ENCODE measurements at regions not wholly inside any gene's neighbourhood (a gene's known extent, or its start where the extent isn't known, plus 50 kb on each side); places are given as distances from the start of the nearest gene placed in this dataset.
"Not testable (repeated sequence)": the region's sequence is repeated elsewhere in the genome, so short reads cannot be mapped to it uniquely, and the experiment has no call there.

DNA sequence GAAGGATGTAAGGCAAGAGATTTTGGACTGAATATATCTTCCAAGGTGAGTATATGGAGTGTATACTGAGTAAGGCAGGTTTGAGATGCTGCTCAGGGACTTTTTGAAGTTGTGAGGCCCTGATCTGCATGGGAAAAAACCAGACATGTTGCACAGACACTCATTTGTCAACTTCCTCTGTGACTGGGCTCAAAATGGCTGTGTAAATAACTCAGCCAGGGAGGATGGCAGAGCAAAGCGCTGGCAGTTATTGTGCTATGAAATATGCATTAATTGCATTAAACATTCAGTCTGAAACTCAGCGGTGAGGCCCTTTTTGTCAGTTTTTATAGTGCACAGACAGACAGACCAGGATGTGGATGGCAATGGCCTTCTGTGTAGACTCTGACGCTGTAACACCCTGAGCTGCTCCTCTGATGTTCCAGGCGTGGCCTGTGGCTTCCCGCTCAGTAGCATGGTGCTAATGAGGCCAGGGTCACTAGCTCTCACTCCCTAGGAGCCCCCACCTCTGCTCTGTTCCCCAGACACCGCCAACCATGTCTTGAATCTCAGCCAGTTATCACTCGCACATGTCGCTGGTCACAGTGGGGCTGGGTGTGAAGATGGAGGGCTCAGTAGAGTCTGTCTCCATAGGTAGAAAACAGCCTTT is 307.0 kb upstream of the PROX1 start:
- no peak for DNase-seq (ENCODE audit: low read depth, low spot score)

DNA sequence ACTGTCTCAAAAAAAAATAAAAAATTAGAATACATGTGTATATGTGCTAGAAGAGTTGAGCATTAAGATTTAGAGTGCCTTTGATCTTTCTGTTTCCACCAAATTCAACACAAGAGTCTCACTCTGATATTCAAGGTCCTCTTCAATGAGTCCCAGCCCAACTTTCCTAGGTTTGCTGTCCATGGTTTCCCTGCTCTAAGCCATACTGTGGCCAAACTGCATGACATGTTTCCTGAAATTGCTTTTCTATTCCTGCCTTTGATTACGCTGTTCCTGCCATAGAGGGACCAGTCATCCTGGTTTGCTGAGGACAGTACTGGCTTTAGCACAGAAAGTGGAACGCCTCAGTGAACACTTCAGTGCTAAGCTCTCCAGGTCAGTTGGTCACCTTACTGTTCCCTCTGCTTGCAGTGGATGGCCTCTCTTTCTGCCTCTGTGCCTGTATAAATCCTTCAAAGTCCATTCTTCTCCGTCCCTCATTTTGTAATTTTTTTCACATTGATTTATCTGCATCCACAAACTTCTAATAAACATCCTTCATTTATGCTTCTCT is 305.9 kb upstream of the PROX1 start:
- DNase-seq (ENCODE audit: low read depth, low spot score): no peak

DNA sequence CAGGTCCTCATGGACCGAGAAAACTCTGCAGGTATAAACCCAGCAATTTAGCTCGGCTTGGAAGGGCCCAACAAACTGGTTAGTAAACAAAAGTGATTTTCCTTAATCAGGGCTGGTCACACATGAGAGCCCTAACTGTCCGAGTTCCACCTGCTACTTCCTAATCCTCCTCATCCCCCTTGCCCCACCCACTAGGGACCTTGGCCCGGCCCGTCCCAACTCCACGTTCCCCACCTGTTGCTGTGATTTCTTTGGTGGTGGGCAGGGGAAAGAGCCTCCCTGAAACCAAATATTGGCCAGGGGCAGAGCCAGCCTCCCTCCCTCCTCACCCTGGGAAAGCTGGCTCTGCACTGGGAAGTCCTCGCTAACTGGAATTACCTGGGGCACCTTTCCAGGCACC is 304.2 kb upstream of the PROX1 start:
- no peak for DNase-seq (ENCODE audit: low read depth, low spot score)

DNA sequence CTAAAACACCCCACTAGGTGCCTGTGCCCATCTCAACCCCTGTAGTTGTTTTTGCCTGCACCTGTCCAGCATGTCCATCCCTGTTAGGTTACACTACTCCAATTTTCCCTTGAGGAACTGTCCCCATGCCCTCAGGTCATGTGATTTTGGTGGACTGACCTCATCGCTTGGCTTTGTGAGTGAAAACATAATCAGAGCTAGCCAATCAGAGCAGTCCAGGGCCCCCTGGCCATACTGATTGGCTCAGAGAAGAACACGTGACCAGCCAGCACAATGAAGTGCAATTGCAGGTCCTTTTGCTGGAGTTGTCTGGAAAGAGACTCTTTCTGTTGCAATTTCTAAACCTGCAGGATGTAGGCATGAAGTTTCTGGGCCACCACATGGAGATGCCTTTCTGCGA is 303.3 kb upstream of the PROX1 start:
- no peak for DNase-seq (ENCODE audit: low read depth, low spot score)

DNA sequence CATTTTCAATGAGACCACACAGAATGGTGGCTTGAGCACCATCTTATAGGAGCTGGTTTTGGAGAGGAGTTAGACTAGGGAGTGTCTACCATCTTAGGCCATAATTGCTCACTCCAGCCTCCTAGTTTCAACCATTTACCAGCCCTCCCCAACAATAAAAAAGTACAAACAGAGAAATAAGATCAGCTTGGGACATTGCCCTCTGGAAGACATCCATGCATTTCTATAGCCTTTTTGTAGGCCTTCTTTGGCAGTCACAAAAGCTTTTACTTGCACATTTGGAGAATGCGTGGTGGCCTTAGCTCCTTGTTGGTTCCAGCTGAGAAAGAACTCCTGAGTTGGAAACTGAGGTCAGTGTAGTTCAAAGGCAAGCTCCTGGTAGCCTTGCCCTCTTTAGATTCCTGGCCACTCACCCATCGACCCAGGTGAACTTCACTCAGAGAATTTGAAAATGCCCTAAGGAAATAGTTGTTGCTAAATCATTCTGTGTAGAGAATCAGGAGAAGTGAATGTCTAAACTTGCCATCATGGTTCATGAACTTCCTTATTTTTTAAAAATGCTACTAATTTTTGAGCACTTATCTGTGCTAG is 301.7 kb upstream of the PROX1 start:
- DNase-seq (ENCODE audit: low read depth, low spot score): no peak

DNA sequence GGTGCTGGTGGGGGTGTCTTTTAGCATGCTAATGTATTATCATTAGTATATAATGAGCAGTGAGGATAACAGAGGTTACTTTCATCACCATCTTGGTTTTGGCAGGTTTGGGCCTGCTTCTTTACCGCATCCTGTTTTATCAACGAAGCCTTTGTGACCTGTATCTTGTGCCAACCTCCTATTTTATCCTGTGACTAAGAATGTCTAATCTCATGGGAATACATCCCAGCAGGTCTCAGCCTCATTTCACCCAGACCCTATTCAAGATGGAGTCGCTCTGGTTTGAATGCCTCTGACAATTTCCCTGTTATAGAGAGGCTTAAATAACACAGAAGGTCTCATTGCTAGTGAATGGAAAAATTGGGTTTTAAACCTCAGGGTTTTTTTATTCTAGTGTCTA is 300.8 kb upstream of the PROX1 start:
- no peak for DNase-seq (ENCODE audit: low read depth, low spot score)

DNA sequence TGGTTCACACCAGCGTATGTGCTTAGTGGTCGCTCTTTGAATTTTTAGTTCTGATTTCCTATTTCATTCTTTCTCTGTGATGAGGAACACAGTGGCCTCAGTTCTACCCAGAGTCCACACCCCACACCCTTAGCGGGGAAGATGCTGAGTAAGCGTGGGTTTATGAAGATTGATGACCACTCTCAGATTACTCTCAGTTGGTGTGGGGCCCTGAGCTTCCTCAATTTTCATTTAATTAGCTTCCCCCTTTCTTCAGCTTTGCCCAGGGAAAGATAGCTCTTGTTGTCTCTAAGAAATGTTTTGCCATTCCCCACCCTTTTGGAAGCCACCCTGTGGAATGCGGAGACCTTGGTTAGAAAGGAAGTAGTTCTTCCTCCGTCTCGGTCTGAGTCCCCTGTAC is 299.9 kb upstream of the PROX1 start:
- no peak for DNase-seq (ENCODE audit: low read depth, low spot score)

DNA sequence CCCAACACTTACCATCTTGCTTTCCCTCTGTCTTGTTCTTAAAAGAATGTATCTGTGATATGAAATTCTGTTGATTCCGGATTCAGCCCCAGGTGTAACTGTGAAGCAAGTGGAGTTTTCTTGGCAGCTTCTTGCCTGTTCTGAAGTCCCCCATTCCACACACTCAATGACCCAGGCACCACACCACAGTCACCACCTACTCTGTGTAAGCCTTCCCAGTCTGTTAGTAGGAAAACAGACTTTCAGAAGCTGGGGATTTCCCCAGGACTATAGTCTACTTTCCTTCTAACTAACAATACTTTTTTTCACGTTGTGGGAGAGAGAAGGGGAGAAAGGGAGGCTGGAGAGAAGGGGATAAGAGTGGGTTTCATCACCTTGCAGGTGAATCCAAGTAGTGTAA is 299.1 kb upstream of the PROX1 start:
- no peak for DNase-seq (ENCODE audit: low read depth, low spot score)

DNA sequence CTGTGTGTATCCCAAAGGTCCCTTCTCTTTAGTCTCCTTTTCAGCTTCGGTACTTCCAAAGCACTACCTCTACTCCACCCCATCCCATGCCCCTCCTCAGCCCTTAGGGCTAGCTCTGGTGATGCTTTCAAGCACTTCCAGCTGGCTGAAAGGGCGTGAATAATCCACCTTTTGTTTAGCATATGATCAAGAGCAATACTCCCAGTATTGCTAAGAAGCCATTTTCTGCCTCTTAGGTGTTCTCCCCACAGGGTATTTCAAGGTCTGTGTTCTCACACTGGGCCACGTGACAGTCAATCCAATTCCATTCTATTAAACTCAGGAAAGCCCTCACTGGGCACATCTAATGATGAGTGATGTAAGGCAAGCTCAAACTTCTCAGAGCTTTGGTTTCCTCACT is 298.5 kb upstream of the PROX1 start:
- no peak for DNase-seq (ENCODE audit: low read depth, low spot score)

DNA sequence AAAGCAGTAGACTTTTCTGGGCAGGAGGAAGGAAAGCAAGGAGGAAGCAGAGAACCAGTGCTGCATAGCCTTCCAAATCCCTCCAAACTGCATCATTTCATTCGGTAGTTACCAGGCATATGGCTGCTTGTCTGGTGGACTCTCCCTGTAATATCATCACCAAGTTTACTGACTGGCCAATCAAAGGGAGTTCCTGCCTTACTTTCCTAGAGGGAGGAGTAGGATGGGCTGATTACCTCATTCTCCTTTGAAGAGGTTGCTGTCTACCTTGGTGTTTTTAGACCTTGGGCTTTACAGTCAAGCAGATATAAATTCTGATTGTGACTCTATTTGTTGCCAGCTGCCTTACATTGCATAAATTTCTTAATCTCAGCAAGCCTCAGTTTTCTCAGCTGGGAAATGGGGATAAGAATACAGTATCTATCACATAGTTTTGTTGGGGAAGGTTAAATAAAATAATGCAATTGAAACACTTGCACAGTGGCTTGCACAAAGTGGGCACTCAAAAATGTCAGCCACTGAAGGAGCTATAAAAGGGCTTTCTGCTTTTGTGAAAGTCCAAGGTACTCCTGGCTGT is 297.3 kb upstream of the PROX1 start:
- DNase-seq (ENCODE audit: low read depth, low spot score): no peak

DNA sequence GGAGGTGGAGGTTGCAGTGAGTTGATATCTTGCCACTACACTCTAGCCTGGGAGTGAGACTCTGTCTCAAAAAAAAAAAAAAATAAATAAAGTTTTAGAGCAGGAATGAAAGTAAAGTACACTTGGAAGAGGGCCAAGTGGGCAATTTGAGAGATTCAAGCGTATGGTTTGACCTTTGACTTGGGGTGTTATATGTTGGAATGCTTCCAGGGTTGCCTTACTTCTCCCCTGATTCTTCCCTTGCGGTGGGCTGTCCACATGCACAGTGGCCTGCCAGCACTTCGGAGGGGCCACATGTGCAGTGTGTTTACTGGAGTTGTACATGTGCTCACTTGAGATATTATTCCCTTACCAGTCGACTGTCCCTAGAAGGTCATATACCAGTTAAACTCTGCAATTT is 295.5 kb upstream of the PROX1 start:
- DNase-seq (ENCODE audit: low read depth, low spot score): no peak

DNA sequence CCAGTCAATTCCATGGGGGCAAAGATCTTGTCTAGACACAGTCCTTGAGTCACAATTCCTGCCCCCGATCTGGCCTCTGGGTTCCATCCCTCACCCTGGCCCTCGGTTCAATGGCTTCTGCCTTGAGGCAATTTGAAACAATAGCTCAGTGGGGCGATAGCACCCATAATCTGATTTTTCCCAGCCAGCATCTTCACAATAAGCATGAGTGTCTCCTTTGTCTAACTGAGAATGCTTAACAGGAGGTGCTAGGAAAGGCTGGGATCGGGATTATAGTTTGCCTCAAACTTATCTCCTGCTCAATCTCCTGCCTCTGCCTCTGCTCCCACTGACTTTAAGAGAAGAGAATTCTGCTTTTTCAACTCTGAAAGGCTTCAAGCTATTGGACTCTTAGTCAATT is 293.9 kb upstream of the PROX1 start:
- DNase-seq (ENCODE audit: low read depth, low spot score): no peak

DNA sequence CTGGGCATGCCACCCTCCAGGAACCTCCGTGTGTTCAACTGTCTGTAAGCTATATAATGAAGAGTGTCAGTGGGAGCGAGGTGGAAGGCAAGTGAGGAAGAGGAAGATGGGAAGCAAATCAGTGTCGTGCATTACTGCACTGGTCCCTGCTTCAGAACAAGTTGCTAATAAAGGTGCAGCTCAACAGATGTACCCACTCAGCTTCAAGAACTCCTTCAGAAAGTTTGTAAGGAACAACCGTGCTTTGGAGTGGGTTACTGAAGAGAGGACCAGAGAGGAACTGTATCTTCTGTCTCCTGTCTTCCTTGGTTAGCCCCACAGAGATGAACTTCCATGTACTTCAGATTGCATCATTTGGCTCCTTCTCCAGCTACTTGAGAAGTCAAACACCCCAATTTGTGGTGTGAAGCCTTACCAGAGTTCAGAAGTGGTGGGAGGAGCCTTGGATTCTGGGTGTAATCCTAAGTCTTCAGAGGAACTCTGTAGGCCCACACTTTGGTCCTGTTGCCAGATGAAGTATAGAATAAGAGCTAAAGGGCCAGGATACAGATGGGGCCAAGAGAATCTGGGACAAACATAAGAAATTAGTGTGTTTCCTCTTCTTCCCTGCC is 290.5 kb upstream of the PROX1 start:
- DNase-seq (ENCODE audit: low read depth, low spot score): no peak

DNA sequence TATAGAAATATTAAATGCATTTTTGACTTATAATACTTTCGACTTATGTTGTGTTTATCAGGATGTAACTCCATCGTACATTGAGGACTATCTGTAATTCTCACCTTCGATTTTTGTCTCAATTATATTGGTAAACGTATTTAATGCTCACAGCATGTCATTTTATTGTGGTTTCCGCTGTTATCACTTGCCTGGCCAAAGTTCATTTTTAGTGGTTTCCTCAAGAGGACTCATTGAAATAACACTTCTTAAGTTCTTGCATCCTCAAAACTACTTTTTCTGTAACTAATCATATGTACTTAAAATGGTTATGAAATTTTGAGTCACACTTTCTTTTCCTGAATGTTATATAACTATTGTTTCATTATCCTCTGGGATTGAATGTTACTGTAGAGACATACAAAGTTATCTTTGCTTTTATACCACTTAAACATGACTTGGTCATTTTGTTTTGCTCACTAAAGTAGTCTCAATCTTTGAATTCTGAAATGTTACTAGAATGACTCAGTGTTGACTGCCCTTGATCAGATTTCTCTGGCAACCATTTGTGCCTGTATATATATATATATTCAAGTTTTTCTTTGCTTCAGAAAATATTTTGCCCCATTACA is 289.6 kb upstream of the PROX1 start:
- DNase-seq (ENCODE audit: low read depth, low spot score): no peak

DNA sequence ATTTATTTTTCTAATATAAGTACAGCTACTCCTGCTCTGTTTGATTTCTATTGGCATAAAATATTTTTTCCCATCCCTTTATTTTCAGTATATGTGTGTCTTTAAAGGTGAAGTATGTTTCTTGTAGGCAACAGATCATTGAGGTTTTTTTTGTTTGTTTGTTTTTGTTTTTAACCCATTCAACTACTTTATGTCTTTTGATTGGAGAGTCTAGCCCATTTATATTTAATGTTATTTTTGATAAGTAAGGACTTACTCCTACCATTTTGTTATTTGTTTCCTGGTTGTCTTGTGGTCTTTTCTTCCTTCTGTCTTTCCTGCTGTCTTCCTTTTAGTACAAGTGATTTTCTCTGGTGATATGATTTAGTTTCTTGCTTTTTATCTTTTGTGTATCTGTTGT is 285.1 kb upstream of the PROX1 start:
- DNase-seq (ENCODE audit: low read depth, low spot score): no peak

DNA sequence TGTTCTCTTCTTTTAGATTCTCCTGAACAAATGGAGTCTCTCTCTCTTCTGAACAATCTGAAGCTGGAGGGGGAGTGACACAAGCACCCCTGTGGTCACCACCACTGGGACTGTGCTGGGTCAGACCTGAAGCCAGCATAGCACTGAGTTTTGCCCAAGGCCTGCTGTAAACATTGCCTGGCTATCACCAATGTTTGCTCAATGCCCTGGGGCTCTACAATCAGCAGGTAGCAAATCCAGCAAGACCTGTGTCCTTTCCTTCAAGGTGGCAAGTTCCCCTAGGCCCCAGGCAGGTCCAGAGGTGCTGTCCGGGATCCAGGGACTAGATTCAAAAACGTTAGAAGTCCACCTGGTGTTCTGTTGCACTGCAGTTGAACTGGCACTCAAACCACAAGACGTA is 282.8 kb upstream of the PROX1 start:
- no peak for DNase-seq (ENCODE audit: low read depth, low spot score)

DNA sequence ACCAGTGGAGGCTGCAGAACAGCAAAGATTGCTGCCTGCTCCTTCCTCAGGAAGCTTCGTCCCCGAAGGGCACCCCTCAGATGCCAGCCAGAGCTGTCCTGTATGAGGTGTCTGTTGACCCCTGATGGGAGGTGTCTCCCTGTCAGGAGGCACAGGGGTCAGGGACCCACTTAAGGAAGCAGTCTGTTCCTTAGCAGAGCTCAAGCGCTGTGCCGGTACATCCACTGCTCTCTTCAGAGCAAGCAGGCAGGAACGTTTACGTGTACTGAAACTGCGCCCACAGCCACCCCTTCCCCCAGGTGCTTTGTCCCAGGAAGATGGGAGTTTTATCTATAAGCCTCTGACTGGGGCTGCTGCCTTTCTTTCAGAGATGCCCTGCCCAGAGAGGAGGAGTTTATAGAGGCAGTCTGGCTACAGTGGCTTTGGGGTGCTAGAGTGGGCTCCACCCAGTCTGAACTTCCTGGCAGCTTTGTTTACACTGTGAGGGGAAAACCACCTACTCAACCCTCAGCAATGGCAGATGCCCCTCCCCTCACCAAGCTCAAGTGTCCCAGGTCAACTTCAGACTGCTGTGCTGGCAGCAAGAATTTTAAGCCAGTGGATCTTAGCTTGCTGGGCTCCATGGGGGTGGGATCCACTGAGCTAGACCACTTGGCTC is 275.8 kb upstream of the PROX1 start:
- not testable (repeated sequence) for DNase-seq (ENCODE audit: low read depth, low spot score)

DNA sequence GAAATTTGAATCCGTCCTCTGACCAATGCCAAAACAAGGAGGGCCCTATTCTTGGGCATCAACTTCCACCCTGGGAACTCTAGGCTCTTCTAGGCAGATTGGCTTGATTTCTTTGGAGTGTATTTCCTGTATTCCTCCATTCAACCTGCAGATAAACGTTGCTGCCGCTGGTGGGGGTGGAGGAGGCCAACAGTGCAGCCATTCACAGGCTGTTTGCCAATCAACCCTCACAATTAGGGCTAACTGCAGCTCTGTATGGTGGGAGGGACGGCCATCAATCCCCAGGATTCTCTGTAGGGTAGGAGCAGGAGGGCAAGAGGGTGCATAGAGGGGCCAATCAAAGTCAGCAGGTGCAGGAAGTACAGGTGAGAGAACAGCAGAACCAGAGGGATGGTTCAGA is 273.1 kb upstream of the PROX1 start:
- no peak for DNase-seq (ENCODE audit: low read depth, low spot score)

DNA sequence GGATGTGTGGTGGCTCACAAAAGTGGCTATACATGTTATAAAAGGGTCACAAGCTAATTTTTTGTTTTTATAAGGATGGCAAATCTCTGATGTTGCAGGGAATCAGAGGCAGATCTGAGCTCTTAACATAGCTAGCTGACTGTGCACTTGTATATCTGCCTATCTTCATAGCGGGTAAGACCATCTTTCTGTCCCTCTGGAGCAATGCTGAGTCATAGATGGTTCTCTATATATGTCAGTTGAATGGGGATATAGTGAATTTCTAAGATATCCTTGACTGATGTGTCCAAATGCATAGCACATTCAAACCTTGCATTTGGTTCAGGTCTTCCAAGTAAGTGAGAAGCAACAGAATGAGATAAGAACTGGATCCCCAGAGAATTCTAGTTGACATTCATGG is 272.6 kb upstream of the PROX1 start:
- DNase-seq (ENCODE audit: low read depth, low spot score): no peak

DNA sequence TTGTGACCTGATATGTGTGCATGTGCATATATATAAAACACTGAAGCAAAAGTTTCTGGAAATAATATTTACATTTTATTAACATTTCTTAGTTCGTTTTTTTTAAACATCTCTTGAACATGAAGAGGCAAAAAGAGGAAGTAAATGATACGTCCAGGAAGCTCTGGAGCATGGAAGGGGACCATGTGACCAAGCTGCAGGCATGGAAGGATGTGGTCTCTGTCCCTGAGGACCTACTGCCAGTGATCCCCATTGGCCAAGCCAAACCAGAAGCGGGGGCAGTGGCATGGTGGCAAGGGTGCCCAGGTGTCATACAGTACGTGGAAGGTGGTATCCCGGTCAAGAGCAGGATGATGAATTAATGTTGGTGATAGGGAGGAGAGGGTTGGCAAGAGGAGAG is 268.3 kb upstream of the PROX1 start:
- DNase-seq (ENCODE audit: low read depth, low spot score): no peak

DNA sequence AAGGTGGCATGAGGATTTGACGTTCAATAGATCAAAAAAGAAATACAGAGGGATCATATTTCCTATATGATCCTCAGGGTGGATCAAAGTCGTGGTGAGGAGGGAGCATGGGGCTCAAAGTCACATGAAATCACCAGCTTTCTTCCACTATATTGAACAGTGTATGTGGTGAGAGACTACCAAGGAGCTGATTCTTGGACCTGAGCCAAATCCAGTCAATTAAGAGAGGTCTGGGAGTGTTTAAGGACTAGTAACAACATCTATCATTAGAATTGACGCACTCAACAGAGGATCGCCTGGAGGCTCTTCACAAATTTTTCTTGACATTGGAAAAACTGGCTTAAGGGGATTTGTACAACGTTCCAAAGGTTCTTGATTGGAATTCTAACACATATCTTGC is 267.7 kb upstream of the PROX1 start:
- DNase-seq (ENCODE audit: low read depth, low spot score): no peak

DNA sequence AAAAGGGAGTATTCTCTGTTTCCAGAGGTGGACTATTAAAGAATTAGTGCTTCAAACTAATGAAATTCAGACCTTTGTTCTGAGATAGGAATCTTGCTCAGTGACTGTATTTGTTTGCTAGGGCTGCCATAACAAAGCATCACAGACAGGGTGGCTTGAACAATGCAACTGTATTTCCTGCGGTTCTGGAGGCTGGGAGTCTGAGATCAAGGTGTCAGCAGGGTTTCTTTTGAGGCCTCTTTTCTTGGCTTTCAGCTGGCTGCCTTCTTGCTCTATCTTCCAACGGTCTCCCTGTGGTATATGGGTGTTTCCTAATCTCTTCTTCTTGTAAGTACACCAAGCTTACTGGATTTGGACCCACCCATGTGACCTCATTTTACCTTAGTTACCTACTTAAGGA is 264.6 kb upstream of the PROX1 start:
- DNase-seq (ENCODE audit: low read depth, low spot score): no peak

Measured in activated naive CD8-positive, alpha-beta T cell treated with anti-CD3 and anti-CD28 coated beads, Interleukin-2, amount 50 U/mL, for 16 hours (primary cell).